Esophagus muscularis mucosa (tissue), 4 donors: ENCODE measurements at regions not wholly inside any gene's neighbourhood (a gene's known extent, or its start where the extent isn't known, plus 50 kb on each side); places are given as distances from the start of the nearest gene placed in this dataset.

Source experiments
- CTCF ChIP-seq, 3 experiments: fragments of 200-600 bp in 2 of 3; fragments of 450-650 bp in 1 of 3; sonication (generic) in 2 of 3; IDR thresholded peaks; one replicate each; pipeline ENCODE4 v1.5.1; 2017 to 2019; ENCODE audit warnings: antibody characterized with exemption in 3 of 3, mild to moderate bottlenecking in 2 of 3, moderate library complexity in 1 of 3
- EP300 ChIP-seq: sonication (generic); formaldehyde crosslinking; IDR thresholded peaks from one replicate; pipeline ENCODE4 v1.6.1; 2017; ENCODE audit warnings: antibody characterized with exemption
- POLR2A ChIP-seq: fragments of 450-650 bp; IDR thresholded peaks from one replicate; pipeline ENCODE4 v1.6.1; 2017; ENCODE audit warnings: antibody characterized with exemption, moderate library complexity, mild to moderate bottlenecking, low read depth
- POLR2AphosphoS5 ChIP-seq, 2 donors: sonication (generic); formaldehyde crosslinking; IDR thresholded peaks; one replicate each; pipeline ENCODE4 v1.6.1; 2017; ENCODE audit warnings: antibody characterized with exemption in 2 of 2

GRCh38 chr14:106010783-106011182 is 484.4 kb downstream of the TMEM121 start:
- TF ChIP-seq CTCF (IDR thresholded peaks at IDR 0.05) (no peak), POLR2A (no peak), POLR2AphosphoS5 (IDR thresholded peaks at IDR 0.05) (no peak), EP300 (no peak)
